Left lung (tissue), 4 donors: ENCODE measurements at regions not wholly inside any gene's neighbourhood (a gene's known extent, or its start where the extent isn't known, plus 50 kb on each side); places are given as distances from the start of the nearest gene placed in this dataset.
A peak's percentile ranks its signal among the peaks of the same experiment; 100 is the strongest.

Source experiments
- ATAC-seq: fragments of 200-7000 bp; cut with Tn5 transposase; one replicate; pipeline ENCODE4 v1.9.1; 2020; ENCODE audit warnings: moderate library complexity
- DNase-seq, 4 donors: peaks; one replicate each; pipeline ENCODE4 v3.0.0-alpha.2; 2013 to 2020
- H3K27ac ChIP-seq, 2 donors: fragments of 200-600 bp; sonication (generic) in 1 of 2; one replicate each; pipeline versions ENCODE4 v1.5.0 to v1.8.0; 2020 to 2021
- H3K27me3 ChIP-seq, 2 donors: fragments of 200-600 bp; sonication (generic) in 1 of 2; one replicate each; pipeline versions ENCODE4 v1.5.0 to v1.8.0; 2020 to 2021
- H3K36me3 ChIP-seq, 2 donors: fragments of 200-600 bp; sonication (generic) in 1 of 2; one replicate each; pipeline versions ENCODE4 v1.5.0 to v1.8.0; 2020 to 2021
- H3K4me1 ChIP-seq, 2 donors: fragments of 200-600 bp; one replicate each; pipeline ENCODE4 v1.8.0; 2021
- H3K4me3 ChIP-seq, 2 donors: fragments of 200-600 bp; sonication (generic) in 1 of 2; one replicate each; pipeline versions ENCODE4 v1.5.0 to v1.8.0; 2020 to 2021; ENCODE audit warnings: mild to moderate bottlenecking in 1 of 2
- H3K9me3 ChIP-seq, 2 donors: fragments of 200-600 bp; sonication (generic) in 1 of 2; one replicate each; pipeline versions ENCODE4 v1.5.0 to v1.8.0; 2020 to 2021
- intact Hi-C, 2 donors: fragments of 100-400 bp; cut with DNase I; formaldehyde crosslinking; loops; one replicate each; pipeline versions ENCODE4 v1.11.2 to v1.14.2; 2022
- TF ChIP-seq, protein P1 (sequence below), 2 donors: fragments of 200-600 bp; sonication (generic) in 1 of 2; IDR thresholded peaks; one replicate each; pipeline versions ENCODE4 v1.5.0 to v1.8.0; 2021; ENCODE audit warnings: antibody characterized with exemption in 2 of 2
- donor health status: DM: no; HTN: yes; CAD: no.
- donor health status: DM: no; HTN: no; CAD: no.

DNA sequence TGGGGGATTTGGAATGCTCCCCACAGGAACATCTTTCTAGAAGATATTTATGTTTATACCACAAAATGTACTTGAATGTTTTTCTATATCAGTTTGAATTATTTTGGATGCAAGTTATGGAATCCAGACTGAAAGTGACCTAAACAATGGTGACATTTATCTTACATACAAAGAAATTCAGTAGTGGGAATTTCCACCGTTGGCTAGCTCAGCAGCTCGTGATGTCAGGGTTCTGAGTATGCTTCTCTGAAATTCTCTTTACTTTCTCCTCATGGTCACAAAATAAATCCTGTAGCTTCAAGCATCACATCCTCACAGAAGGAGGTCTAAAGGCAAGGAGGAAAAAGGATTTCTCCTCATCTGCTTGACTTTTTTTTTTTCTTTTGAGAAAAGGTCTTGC lies 105.3 kb downstream of the AKAIN1 start:
- H3K4me1 ChIP-seq = no peaks in the 10 kb centered on the region
- ATAC-seq = no peak
- H3K27me3 ChIP-seq = no peaks in the 10 kb centered on the region
- no peak overlapping the region for H3K4me3 ChIP-seq
- DNase-seq = no peak
- intact Hi-C loops = no loop called here
- no peak overlapping the region for H3K27ac ChIP-seq
- H3K36me3 ChIP-seq = no peaks in the 10 kb centered on the region
- TF ChIP-seq, protein P1, sequence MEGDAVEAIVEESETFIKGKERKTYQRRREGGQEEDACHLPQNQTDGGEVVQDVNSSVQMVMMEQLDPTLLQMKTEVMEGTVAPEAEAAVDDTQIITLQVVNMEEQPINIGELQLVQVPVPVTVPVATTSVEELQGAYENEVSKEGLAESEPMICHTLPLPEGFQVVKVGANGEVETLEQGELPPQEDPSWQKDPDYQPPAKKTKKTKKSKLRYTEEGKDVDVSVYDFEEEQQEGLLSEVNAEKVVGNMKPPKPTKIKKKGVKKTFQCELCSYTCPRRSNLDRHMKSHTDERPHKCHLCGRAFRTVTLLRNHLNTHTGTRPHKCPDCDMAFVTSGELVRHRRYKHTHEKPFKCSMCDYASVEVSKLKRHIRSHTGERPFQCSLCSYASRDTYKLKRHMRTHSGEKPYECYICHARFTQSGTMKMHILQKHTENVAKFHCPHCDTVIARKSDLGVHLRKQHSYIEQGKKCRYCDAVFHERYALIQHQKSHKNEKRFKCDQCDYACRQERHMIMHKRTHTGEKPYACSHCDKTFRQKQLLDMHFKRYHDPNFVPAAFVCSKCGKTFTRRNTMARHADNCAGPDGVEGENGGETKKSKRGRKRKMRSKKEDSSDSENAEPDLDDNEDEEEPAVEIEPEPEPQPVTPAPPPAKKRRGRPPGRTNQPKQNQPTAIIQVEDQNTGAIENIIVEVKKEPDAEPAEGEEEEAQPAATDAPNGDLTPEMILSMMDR (IDR thresholded peaks at IDR 0.05) = no peak
- peaks cover 0 to 28% of the 10 kb centered on the region in 2 donors for H3K9me3 ChIP-seq

DNA sequence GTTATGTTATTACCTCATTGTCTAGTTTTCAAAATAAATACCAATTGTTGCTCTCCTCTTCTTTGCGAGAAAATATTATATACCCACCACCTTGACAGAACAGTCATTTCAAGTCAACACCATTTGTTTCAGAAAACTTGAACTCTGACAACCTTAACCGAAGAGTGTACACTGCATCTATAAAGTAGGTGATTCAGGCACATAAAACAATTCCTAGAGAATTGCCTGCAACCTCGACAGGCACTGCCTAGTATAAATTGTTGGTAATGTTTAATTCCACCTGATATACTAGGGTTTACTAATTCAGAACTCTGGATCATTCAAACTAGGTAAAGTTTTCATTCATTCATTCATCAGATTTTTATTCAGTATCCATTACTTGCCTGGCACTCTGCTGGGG lies 121.8 kb downstream of the AKAIN1 start:
- no peak overlapping the region for H3K4me3 ChIP-seq
- peaks cover 0 to 11% of the 10 kb centered on the region in 2 donors for H3K27me3 ChIP-seq
- no peaks in the 10 kb centered on the region for H3K36me3 ChIP-seq
- intact Hi-C loops = no loop called here
- no peak overlapping the region for H3K27ac ChIP-seq
- DNase-seq (no peak), ATAC-seq (no peak)
- no peaks in the 10 kb centered on the region for H3K4me1 ChIP-seq
- TF ChIP-seq, protein P1 (IDR thresholded peaks at IDR 0.05) = no peak
- no peaks in the 10 kb centered on the region for H3K9me3 ChIP-seq

DNA sequence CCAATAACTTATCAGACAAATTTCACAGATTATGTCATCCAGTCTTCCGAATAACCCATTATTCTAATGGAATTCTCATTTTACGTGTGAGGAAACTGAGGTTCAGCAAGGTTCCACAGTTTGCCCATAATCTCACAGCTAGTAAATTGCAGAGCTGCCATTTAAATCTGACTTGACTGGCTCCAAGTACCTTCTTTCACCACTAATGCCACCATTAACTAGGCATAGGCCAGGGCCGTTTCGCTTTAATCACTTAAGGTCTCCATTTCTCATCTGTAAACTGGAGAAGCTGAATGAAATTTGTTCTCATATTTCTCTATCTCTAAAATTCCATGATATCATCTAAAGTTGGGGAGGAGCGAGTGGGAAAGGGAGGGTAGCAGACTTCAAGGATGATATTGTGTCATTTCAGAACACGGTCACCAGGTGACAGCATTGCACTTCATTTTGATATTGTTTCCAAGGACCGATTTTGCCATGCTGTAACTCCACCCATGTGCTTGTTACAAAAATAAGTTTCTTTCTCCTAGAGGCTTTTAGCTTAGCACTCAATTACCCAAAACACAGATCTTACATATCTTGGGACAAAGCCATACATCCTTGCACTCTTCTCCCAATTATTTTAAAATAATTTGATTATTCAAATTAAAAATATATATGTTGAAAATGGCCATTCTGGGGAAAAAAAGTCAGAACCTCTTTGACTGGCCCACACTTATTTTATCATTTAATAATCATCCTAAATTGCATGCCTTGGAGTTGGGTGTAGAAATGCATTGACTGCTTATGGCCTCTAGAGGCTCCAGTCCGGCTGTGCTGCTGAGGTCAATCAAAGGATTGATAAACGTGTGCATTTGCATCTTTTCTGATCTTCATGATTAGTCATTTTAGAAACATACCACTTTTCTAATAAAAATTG lies 123.8 kb downstream of the AKAIN1 start:
- H3K27me3 ChIP-seq = peaks cover 0 to 11% of the 10 kb centered on the region in 2 donors
- no peak overlapping the region for H3K4me3 ChIP-seq
- intact Hi-C loops = no loop called here
- TF ChIP-seq, protein P1 (IDR thresholded peaks at IDR 0.05) = peak in 1 of 2 donors; percentile 23
- DNase-seq (peak in 2 of 4 donors; percentile 1 to 21), ATAC-seq (peak; percentile 86)
- no peaks in the 10 kb centered on the region for H3K36me3 ChIP-seq
- no peaks in the 10 kb centered on the region for H3K4me1 ChIP-seq
- H3K27ac ChIP-seq = no peak overlapping the region
- H3K9me3 ChIP-seq = no peaks in the 10 kb centered on the region

DNA sequence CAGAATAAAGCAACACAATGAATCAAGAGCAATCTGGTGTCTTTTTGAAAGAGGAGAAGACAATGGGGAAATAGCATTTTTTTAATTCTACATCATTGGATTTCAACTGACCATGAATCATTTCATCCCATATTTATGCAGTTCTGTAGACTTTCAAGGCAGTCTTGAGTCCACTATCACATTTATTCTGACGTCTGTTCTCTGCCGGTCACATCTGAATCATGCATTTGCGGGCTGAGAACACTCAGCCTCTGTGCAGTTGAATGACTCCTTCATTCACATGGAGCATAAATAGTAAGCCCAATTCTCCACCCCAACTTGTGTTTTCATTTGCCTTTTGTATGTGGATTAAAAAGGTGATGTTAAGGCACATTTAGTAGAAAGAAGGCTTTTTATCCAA lies 128.2 kb downstream of the AKAIN1 start:
- Histone ChIP-seq H3K27ac (no peak overlapping the region), H3K4me3 (no peak overlapping the region), H3K27me3 (no peaks in the 10 kb centered on the region), H3K36me3 (no peaks in the 10 kb centered on the region), H3K9me3 (no peaks in the 10 kb centered on the region), H3K4me1 (no peaks in the 10 kb centered on the region)
- DNase-seq (no peak), ATAC-seq (no peak)
- TF ChIP-seq, protein P1 (IDR thresholded peaks at IDR 0.05) = no peak
- intact Hi-C loops = no loop called here

DNA sequence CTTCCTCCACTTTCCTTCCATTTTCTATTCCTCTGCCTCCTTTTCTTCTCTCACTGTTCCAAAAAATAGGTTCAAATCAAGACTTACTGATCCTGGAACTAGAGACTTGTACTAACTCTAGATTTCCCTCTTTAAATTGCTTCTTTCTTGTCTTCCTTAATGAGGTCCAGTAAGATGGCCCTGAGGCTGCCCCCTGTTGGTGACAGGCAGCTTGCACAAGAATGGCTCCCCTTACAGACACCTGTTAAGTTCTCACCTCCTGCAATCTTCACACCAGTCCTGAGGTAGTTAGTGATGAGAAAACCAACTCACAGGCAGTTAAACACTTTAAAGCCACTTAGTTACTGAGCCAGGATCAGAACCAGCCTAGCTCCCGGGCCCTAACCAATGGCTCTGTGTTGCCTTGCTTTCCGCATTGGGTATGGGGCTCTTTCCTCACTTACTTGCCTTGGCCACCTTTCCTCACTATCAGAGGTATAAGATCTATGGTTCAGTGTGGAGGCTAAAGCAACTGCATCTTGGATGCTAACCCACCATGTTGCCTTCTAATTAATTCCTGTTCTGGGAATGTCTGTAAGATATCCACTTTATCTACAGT lies 130.6 kb downstream of the AKAIN1 start:
- no peak for ATAC-seq
- TF ChIP-seq, protein P1 (IDR thresholded peaks at IDR 0.05) = peak in 1 of 2 donors; percentile 12
- Histone ChIP-seq H3K27ac (no peak overlapping the region), H3K4me1 (no peaks in the 10 kb centered on the region), H3K36me3 (no peaks in the 10 kb centered on the region), H3K27me3 (no peaks in the 10 kb centered on the region), H3K4me3 (no peak overlapping the region), H3K9me3 (no peaks in the 10 kb centered on the region)
- DNase-seq = no peak
- intact Hi-C loops = no loop called here
